Cardiac fibroblast (primary cell): ENCODE measurements at regions not wholly inside any gene's neighbourhood (a gene's known extent, or its start where the extent isn't known, plus 50 kb on each side); places are given as distances from the start of the nearest gene placed in this dataset.

Source experiments
- DNase-seq, 2 donors: peaks; one replicate each; pipeline versions ENCODE4 v3.0.0 to v3.0.0-alpha.2; 2010; ENCODE audit warnings: low read depth in 2 of 2
- H3K4me3 ChIP-seq, 2 donors: replicated peaks in 1 of 2; 1 replicate in 1 of 2; 2 replicates in 1 of 2; pipeline ENCODE4 v1.5.1; 2011; ENCODE audit warnings: low read depth in 2 of 2, low read length in 2 of 2, mild to moderate bottlenecking in 2 of 2, moderate library complexity in 1 of 2
- TF ChIP-seq, protein P1 (sequence below): IDR thresholded peaks from one replicate; pipeline ENCODE4 v1.5.1; 2011; ENCODE audit warnings: low read depth, mild to moderate bottlenecking, low read length, inconsistent platforms

- no peak overlapping the region for H3K4me3 ChIP-seq
- DNase-seq: peak; percentile 19 to 74
- TF ChIP-seq, protein P1, sequence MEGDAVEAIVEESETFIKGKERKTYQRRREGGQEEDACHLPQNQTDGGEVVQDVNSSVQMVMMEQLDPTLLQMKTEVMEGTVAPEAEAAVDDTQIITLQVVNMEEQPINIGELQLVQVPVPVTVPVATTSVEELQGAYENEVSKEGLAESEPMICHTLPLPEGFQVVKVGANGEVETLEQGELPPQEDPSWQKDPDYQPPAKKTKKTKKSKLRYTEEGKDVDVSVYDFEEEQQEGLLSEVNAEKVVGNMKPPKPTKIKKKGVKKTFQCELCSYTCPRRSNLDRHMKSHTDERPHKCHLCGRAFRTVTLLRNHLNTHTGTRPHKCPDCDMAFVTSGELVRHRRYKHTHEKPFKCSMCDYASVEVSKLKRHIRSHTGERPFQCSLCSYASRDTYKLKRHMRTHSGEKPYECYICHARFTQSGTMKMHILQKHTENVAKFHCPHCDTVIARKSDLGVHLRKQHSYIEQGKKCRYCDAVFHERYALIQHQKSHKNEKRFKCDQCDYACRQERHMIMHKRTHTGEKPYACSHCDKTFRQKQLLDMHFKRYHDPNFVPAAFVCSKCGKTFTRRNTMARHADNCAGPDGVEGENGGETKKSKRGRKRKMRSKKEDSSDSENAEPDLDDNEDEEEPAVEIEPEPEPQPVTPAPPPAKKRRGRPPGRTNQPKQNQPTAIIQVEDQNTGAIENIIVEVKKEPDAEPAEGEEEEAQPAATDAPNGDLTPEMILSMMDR: no peak
These were observed 78.0 kb downstream of the HMHB1 start for GRCh38 chr5:143889986-143890385.

DNA sequence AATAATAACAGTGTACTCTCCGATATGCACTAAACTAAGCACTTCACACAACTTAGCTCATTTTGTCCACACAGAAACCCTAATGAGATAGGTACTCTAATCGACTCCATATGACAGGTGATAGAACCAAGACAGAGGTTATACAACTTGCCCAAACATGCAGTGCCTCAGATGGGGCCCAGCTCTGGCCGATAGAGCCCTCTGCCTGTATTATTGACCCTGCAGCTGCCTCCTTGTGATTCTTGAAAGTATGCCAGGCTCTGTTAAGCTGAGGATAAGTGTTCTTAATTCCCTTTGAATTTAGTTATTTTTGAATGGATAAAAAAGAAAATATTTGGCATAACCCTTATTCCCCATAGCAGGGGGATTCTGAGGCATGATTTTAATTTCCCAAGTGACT is 78.5 kb downstream of the HMHB1 start:
- H3K4me3 ChIP-seq: no peak overlapping the region
- no peak for DNase-seq
- TF ChIP-seq, protein P1: no peak

DNA sequence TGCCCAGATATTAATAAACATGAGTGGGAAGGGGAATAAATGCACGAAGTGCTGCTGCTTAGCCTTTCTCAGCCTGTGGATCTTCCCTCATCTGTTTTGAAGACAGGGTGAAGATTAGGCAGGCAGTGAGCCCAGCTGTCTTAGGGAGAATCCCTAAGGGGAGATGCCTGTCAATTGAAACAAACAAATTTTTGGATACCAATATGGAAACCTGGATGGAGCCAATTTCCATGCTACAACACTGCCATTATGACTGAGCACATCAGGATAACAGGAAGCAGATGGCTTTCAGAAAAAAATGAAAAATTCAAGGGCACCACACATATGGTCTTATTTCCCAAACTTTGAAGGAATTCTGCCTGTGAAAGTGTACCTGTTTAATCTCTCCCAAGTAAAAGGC is 80.3 kb downstream of the HMHB1 start:
- no peak overlapping the region for H3K4me3 ChIP-seq
- no peak for DNase-seq
- TF ChIP-seq, protein P1: no peak

GRCh38 chr5:143892908-143893307 is 80.9 kb downstream of the HMHB1 start:
- TF ChIP-seq, protein P1: no peak
- no peak overlapping the region for H3K4me3 ChIP-seq
- DNase-seq: no peak

GRCh38 chr5:143893638-143894037 is 81.7 kb downstream of the HMHB1 start:
- TF ChIP-seq, protein P1: no peak
- no peak for DNase-seq
- H3K4me3 ChIP-seq: no peak overlapping the region

DNA sequence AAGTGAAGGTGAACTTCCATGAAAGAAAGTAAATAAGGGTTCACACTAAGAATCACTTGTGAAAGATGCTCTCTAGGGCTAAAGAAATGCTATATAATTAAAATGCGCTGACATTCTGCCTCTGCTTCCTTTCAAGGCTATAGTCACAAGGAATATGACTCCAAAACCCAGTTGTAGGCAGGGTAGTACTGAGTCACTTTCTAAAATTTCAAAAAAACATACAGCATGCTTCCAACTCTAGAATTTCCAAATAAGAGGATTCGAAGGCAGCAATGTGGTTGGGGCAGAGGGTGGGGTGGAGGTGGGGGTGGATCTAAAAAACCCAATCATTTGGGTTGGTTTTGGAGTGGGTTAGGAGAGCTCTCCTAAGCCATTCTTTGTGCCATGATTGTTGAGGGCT is 84.6 kb downstream of the HMHB1 start:
- H3K4me3 ChIP-seq: no peak overlapping the region
- TF ChIP-seq, protein P1: no peak
- DNase-seq: peak in 1 of 2 donors; percentile 35

DNA sequence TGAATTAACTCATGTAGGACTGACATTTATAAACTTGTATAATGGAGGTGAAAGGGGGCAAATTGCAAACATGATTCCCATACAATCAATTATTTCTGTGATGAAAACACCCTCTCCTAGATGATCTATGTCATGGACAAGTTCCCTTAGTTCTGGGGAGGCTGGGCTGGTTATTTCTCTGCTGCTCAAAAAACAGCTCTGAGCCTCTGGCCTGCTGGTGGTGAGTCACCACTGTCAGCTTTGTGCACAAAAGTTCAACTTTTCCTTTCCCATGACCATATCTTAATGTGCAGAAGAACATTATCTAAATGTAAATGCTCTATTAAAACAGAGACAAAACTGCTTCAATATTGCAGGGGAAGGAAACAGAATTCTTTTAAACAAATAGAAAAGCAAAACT is 85.0 kb downstream of the HMHB1 start:
- DNase-seq: peak; percentile 56 to 60
- H3K4me3 ChIP-seq: no peak overlapping the region

More for the DNA sequence above, 85.0 kb downstream of the HMHB1 start:
- TF ChIP-seq, protein P1: no peak
